Stomach (tissue), 8 donors: ENCODE measurements at regions not wholly inside any gene's neighbourhood (a gene's known extent, or its start where the extent isn't known, plus 50 kb on each side); places are given as distances from the start of the nearest gene placed in this dataset.

ENCODE experiments used
- DNase-seq, 2 donors: peaks; one replicate each; pipeline versions ENCODE4 v3.0.0 to v3.0.0-alpha.2; 2013 to 2019
- H3K27ac ChIP-seq, 5 donors: fragments of 200-600 bp in 4 of 5; sonication (generic) in 4 of 5; one replicate each; pipeline ENCODE4 v1.5.1; 2013 to 2019; ENCODE audit warnings: mild to moderate bottlenecking in 1 of 5, moderate library complexity in 1 of 5
- H3K27me3 ChIP-seq, 3 donors: fragments of 200-600 bp; sonication (generic); one replicate each; pipeline ENCODE4 v1.5.1; 2017 to 2019; ENCODE audit warnings: mixed run types in 1 of 3
- H3K36me3 ChIP-seq, 4 donors: fragments of 200-600 bp; sonication (generic); 1 replicate in 3 of 4; 2 replicates in 1 of 4; pipeline ENCODE4 v1.5.1; 2016 to 2019
- H3K4me1 ChIP-seq, 4 donors: fragments of 200-600 bp; sonication (generic); one replicate each; pipeline ENCODE4 v1.5.1; 2016 to 2019
- H3K4me3 ChIP-seq, 4 donors: fragments of 200-600 bp; sonication (generic) in 3 of 4; one replicate each; pipeline ENCODE4 v1.5.1; 2016 to 2019; ENCODE audit warnings: mild to moderate bottlenecking in 1 of 4
- H3K9me3 ChIP-seq, 4 donors: fragments of 200-600 bp; sonication (generic); one replicate each; pipeline ENCODE4 v1.5.1; 2016 to 2019
- EP300 ChIP-seq: sonication (generic); formaldehyde crosslinking; IDR thresholded peaks from one replicate; pipeline ENCODE4 v1.6.1; 2017; ENCODE audit warnings: antibody characterized with exemption
- POLR2A ChIP-seq, 4 donors: fragments of 450-650 bp; IDR thresholded peaks; one replicate each; pipeline ENCODE4 v1.6.1; 2016; ENCODE audit warnings: antibody characterized with exemption in 4 of 4, control low read depth in 2 of 4, mild to moderate bottlenecking in 1 of 4, moderate library complexity in 1 of 4
- POLR2AphosphoS5 ChIP-seq, 3 donors: sonication (generic); formaldehyde crosslinking; IDR thresholded peaks; one replicate each; pipeline ENCODE4 v1.6.1; 2016; ENCODE audit warnings: antibody characterized with exemption in 3 of 3
- WGBS, 5 donors: extraction: QIAGEN DNeasy Blood & Tissue Kit in 3 of 5; methylation state at CpG; one replicate each; pipeline versions ENCODE4 v1.1.5 to v1.1.7; 2013 to 2018; 5-methylcytosine and 5-hydroxymethylcytosine counted together
- intact Hi-C: fragments of 100-400 bp; cut with DNase I; formaldehyde crosslinking; loops from one replicate; pipeline ENCODE4 v1.15.1; 2023; ENCODE audit warnings: low total_unique reads
- TF ChIP-seq, protein P1 (sequence below), 7 experiments: fragments of 450-650 bp in 4 of 7; fragments of 200-600 bp in 3 of 7; sonication (generic) in 3 of 7; IDR thresholded peaks; one replicate each; pipeline ENCODE4 v1.5.1; 2016 to 2019; ENCODE audit warnings: antibody characterized with exemption in 7 of 7, control low read depth in 2 of 7, mild to moderate bottlenecking in 1 of 7
- donor health status: healthy with polysubstance abuse.
- donor health status: Bipolar disorder and iron deficiency.
- donor health status: healthy.

DNA sequence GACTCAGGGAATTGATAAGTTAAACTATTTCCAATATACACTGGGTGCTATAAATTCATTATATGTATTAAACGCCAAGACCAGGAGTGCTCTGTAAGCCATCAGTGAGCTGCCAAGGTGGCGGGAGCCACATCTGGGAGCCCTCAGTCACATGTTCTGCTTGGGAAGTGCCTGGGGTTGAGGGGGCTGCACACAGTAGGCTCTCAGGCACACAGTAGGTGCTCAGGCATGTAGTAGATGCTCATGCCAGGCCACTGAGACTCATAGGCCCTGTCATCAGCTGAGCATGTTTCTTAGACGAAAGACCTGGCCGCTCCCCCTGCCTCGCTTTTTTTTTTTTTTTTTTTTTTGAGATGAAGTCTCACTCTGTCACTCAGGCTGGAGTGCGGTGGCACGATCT lies 83.3 kb upstream of the BHLHE23 start:
- no peaks in the 10 kb centered on the region for H3K36me3 ChIP-seq
- 83 to 91% (median 87%) methylated on average over 7 of the region's 7 CpGs for WGBS, 5 donors
- intact Hi-C loops: no loop called here
- TF ChIP-seq POLR2AphosphoS5 (IDR thresholded peaks at IDR 0.05) (no peak), POLR2A (IDR thresholded peaks at IDR 0.05) (no peak), EP300 (no peak)
- TF ChIP-seq, protein P1, sequence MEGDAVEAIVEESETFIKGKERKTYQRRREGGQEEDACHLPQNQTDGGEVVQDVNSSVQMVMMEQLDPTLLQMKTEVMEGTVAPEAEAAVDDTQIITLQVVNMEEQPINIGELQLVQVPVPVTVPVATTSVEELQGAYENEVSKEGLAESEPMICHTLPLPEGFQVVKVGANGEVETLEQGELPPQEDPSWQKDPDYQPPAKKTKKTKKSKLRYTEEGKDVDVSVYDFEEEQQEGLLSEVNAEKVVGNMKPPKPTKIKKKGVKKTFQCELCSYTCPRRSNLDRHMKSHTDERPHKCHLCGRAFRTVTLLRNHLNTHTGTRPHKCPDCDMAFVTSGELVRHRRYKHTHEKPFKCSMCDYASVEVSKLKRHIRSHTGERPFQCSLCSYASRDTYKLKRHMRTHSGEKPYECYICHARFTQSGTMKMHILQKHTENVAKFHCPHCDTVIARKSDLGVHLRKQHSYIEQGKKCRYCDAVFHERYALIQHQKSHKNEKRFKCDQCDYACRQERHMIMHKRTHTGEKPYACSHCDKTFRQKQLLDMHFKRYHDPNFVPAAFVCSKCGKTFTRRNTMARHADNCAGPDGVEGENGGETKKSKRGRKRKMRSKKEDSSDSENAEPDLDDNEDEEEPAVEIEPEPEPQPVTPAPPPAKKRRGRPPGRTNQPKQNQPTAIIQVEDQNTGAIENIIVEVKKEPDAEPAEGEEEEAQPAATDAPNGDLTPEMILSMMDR (IDR thresholded peaks at IDR 0.05): no peak
- DNase-seq: no peak
- no peak overlapping the region for H3K4me3 ChIP-seq
- H3K9me3 ChIP-seq: no peaks in the 10 kb centered on the region
- H3K27ac ChIP-seq: no peak overlapping the region
- H3K27me3 ChIP-seq: peaks cover 0 to 89% (median 22%) of the 10 kb centered on the region in 3 donors
- H3K4me1 ChIP-seq: no peaks in the 10 kb centered on the region

DNA sequence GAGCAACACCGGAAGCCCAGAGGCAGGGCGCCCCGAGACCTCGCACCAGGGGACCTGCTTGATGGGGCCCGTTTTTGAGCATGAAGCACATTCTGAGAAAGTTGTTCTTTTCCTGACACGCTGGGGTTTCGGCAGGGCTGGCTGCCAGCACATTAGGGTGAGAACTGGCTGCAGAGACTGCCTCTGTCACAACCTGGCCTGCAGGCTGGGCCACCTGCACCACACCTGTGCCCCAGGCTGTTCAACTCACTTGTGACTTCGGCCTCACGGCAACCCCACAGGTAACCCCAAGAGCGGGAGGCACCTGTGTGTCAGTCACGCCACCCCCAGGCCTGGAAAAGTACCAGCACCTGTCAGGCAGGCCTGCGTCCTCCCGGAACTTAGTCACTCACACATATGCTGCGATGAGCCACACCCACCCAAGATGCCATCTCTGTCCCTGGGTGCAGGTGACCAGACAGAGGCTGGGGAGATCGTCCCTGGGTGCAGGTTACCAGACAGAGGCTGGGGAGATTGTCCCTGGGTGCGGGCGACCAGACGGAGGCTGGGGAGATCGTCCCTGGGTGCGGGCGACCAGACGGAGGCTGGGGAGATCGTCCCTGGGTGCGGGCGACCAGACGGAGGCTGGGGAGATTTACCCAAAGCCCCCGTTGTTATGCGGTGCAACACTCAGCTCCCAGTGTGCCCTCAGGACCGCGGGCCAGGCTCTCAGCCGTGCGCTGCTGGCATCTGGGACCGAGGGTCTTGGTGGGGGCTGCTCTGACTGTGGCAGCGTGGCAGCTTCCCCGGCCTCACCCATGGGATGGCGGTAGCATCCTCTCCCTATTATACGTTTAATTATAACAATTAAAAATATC lies 82.5 kb upstream of the BHLHE23 start:
- Histone ChIP-seq H3K27me3 (peaks cover 0 to 89% (median 26%) of the 10 kb centered on the region in 3 donors), H3K36me3 (no peaks in the 10 kb centered on the region), H3K4me3 (no peak overlapping the region), H3K27ac (no peak overlapping the region), H3K4me1 (no peaks in the 10 kb centered on the region), H3K9me3 (no peaks in the 10 kb centered on the region)
- no peak for DNase-seq
- WGBS, 5 donors: 76 to 81% (median 79%) methylated on average over 34 to 37 of the region's 37 CpGs
- intact Hi-C loops: no loop called here
- no peak for TF ChIP-seq POLR2AphosphoS5 (IDR thresholded peaks at IDR 0.05)
- TF ChIP-seq POLR2A (IDR thresholded peaks at IDR 0.05): no peak
- no peak for TF ChIP-seq EP300
- TF ChIP-seq, protein P1 (IDR thresholded peaks at IDR 0.05): no peak

DNA sequence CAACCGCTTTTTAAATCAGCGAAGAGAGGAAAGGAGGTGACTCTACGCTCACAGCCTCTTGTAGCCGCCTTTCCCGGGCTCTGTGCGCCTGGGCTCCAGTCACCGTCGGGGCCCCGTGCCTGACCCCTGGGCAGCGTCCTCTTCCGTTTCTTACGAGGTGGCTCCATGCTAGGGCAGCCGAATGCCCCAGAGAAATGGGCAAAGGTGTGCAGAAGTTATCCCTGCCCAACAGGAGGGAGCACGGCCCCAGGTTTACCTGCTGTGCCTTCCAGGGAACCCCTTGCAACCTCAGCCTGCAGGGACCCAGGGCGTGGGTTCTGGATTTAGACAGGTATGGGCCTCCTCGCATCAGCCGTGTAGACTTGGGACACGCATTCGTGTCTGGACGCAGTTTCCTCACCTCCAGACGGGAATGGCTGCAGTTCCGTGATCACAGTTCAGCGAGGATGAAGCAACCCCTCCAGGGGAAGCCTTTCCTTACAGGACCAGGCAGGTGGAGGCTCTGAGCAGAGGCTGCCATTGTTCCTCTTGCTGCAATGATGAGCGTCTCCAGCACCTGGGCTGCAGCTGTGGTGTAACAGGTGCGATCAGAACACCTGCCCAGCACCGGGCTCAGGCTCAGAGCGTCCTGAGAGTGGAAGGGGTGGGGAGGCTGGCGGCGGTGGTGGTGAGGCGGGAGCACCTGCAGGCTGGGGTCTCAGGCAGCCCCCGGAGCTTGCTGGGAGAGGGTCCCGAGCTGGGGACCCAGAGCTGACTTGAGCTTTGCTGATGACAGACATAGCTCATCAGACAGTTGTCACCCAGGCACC lies 81.3 kb upstream of the BHLHE23 start:
- H3K27me3 ChIP-seq: peaks cover 0 to 99% (median 35%) of the 10 kb centered on the region in 3 donors
- no peak for DNase-seq
- 75 to 82% (median 80%) methylated on average over 29 to 32 of the region's 32 CpGs for WGBS, 5 donors

More for the DNA sequence above, 81.3 kb upstream of the BHLHE23 start:
- Histone ChIP-seq H3K4me3 (no peak overlapping the region), H3K4me1 (no peaks in the 10 kb centered on the region), H3K27ac (no peak overlapping the region), H3K9me3 (no peaks in the 10 kb centered on the region), H3K36me3 (no peaks in the 10 kb centered on the region)
- intact Hi-C loops: no loop called here
- TF ChIP-seq POLR2A (IDR thresholded peaks at IDR 0.05) (no peak), POLR2AphosphoS5 (IDR thresholded peaks at IDR 0.05) (no peak), EP300 (no peak)
- TF ChIP-seq, protein P1 (IDR thresholded peaks at IDR 0.05): no peak
